ENCODE measurements at regions not wholly inside any gene's neighbourhood (a gene's known extent, or its start where the extent isn't known, plus 50 kb on each side); places are given as distances from the start of the nearest gene placed in this dataset.

GRCh38 chr6:109229536-109229935, 134.2 kb downstream of the CEP57L1 start:
- peaks cover 4 to 5% of the 10 kb centered on the region in 2 experiments for H3K27me3 ChIP-seq (ENCODE audit: control insufficient read depth in 2 of 2, insufficient read depth in 2 of 2, low read length in 2 of 2)
- H3K36me3 ChIP-seq (ENCODE audit: control insufficient read depth in 2 of 2, extremely low read depth in 1 of 2, insufficient read depth in 2 of 2, low read length in 2 of 2), result no peaks in the 10 kb centered on the region
- H2AFZ ChIP-seq (ENCODE audit: low read depth, low read length), result no peak overlapping the region
- H3K4me1 ChIP-seq (ENCODE audit: control insufficient read depth, extremely low read depth, insufficient read depth, low read length), result no peaks in the 10 kb centered on the region
- TF ChIP-seq GATA2 (IDR thresholded peaks at IDR 0.05; ENCODE audit: insufficient read depth, insufficient read length, low read depth, low read length), result no peak
- TF ChIP-seq POLR2A (IDR thresholded peaks at IDR 0.05; ENCODE audit: low read depth, low read length), result no peak
- no peak for TF ChIP-seq MYC (IDR thresholded peaks at IDR 0.05; ENCODE audit: low read depth, low read length)
- TF ChIP-seq FOS (IDR thresholded peaks at IDR 0.05; ENCODE audit: borderline replicate concordance, insufficient read depth, low read length), result no peak
- no peak for TF ChIP-seq JUN (IDR thresholded peaks at IDR 0.05; ENCODE audit: borderline replicate concordance, insufficient read depth, insufficient read length, low read depth)
- TF ChIP-seq MAX (IDR thresholded peaks at IDR 0.05; ENCODE audit: insufficient read depth, insufficient read length), result no peak
- TF ChIP-seq EZH2 (IDR thresholded peaks at IDR 0.05; ENCODE audit: borderline replicate concordance, low read depth, low read length, severe bottlenecking), result no peak
- TF ChIP-seq POLR2AphosphoS5 (IDR thresholded peaks at IDR 0.05; ENCODE audit: insufficient read depth, low read depth, low read length), result no peak
- no peak for TF ChIP-seq CTCF (IDR thresholded peaks at IDR 0.05; ENCODE audit: extremely low read depth in 1 of 2, insufficient read depth in 1 of 2, low read depth in 1 of 2, low read length in 2 of 2)
- no peak overlapping the region for H3K9ac ChIP-seq (replicated peaks; ENCODE audit: extremely low read depth, insufficient read depth, low read length)
- no peak overlapping the region for H3K27ac ChIP-seq (ENCODE audit: insufficient read depth, low read depth, low read length)
- dilution Hi-C loops (cut with MboI; ENCODE audit: extremely low pct_ligation_motif_present, low sequenced_read_pairs) (no loop called here), intact Hi-C loops (cut with micrococcal nuclease) (no loop called here)
- ChIA-PET POLR2A (no interaction called here), CTCF (no interaction called here)
- no peak overlapping the region for H3K4me3 ChIP-seq (replicated peaks in 1 of 3; ENCODE audit: insufficient read depth in 1 of 3, low read depth in 1 of 3, low read length in 3 of 3)
- DNase-seq (ENCODE audit: low read depth, low spot score), result no peak
- no peaks in the 10 kb centered on the region for H3K9me1 ChIP-seq (replicated peaks; ENCODE audit: control insufficient read depth, extremely low read depth, insufficient read depth, low read length)
- no peak overlapping the region for H3K4me2 ChIP-seq (ENCODE audit: insufficient read depth, low read length)
- no peaks in the 10 kb centered on the region for H3K9me3 ChIP-seq (replicated peaks; ENCODE audit: control insufficient read depth, insufficient read depth, low read length)
- no peaks in the 10 kb centered on the region for H4K20me1 ChIP-seq (replicated peaks; ENCODE audit: control insufficient read depth, extremely low read depth, insufficient read depth, low read length)
- no TSS peak for BruUV-seq (replicated peaks)
- FAIRE-seq, result no peak
- no peaks in the 10 kb centered on the region for H3K79me2 ChIP-seq (ENCODE audit: control insufficient read depth, insufficient read depth, low read length)
